Skeletal muscle cell (primary cell): ENCODE measurements at regions not wholly inside any gene's neighbourhood (a gene's known extent, or its start where the extent isn't known, plus 50 kb on each side); places are given as distances from the start of the nearest gene placed in this dataset.
"Not testable (repeated sequence)": the region's sequence is repeated elsewhere in the genome, so short reads cannot be mapped to it uniquely, and the experiment has no call there.

Experiments used
- DNase-seq: peaks from one replicate; pipeline ENCODE4 v3.0.0-alpha.2; 2010; ENCODE audit warnings: low read depth
- H3K4me3 ChIP-seq: 2 replicates; pipeline ENCODE4 v1.5.1; 2011; ENCODE audit warnings: low read depth, mild to moderate bottlenecking, control low read depth, low read length, moderate library complexity

- peak overlapping the region; percentile 77 for H3K4me3 ChIP-seq
- no peak for DNase-seq
Observed at GRCh38 chr7:114086914-114087652, 168.3 kb upstream of the PPP1R3A start.

GRCh38 chr7:114086537-114086913 lies 167.7 kb upstream of the PPP1R3A start:
- H3K4me3 ChIP-seq = peak overlapping the region; percentile 77
- no peak for DNase-seq

GRCh38 chr7:114085592-114086501 lies 167.0 kb upstream of the PPP1R3A start:
- H3K4me3 ChIP-seq = peak overlapping the region; percentile 77
- peak; percentile 71 for DNase-seq

- H3K4me3 ChIP-seq = peak overlapping the region; percentile 77
- no peak for DNase-seq
Observed at GRCh38 chr7:114085313-114085591, 166.4 kb upstream of the PPP1R3A start.

- DNase-seq = no peak
- H3K4me3 ChIP-seq = peak overlapping the region; percentile 77
Observed at GRCh38 chr7:114084472-114085312, 165.9 kb upstream of the PPP1R3A start.

GRCh38 chr7:114084002-114084471 lies 165.2 kb upstream of the PPP1R3A start:
- DNase-seq = no peak
- no peak overlapping the region for H3K4me3 ChIP-seq

GRCh38 chr7:114083166-114084001 lies 164.6 kb upstream of the PPP1R3A start:
- H3K4me3 ChIP-seq = peak overlapping the region; percentile 49
- no peak for DNase-seq

GRCh38 chr7:114082642-114083165 lies 163.9 kb upstream of the PPP1R3A start:
- H3K4me3 ChIP-seq = peak overlapping the region; percentile 49
- DNase-seq = no peak

- DNase-seq = peak; percentile 41
- no peak overlapping the region for H3K4me3 ChIP-seq
Observed at GRCh38 chr7:114081606-114082425, 163.0 kb upstream of the PPP1R3A start.

GRCh38 chr7:114077158-114077524 lies 158.3 kb upstream of the PPP1R3A start:
- not testable (repeated sequence) for H3K4me3 ChIP-seq, DNase-seq

GRCh38 chr7:114076392-114077157 lies 157.8 kb upstream of the PPP1R3A start:
- H3K4me3 ChIP-seq, DNase-seq: not testable (repeated sequence)

- DNase-seq = no peak
Observed at GRCh38 chr7:114073701-114074100, 154.9 kb upstream of the PPP1R3A start.

GRCh38 chr7:114070246-114070645 lies 151.4 kb upstream of the PPP1R3A start:
- no peak for DNase-seq
- no peak overlapping the region for H3K4me3 ChIP-seq

More at GRCh38 chr7:114073701-114074100, 154.9 kb upstream of the PPP1R3A start:
- H3K4me3 ChIP-seq = no peak overlapping the region

GRCh38 chr7:114062810-114063209 lies 144.0 kb upstream of the PPP1R3A start:
- H3K4me3 ChIP-seq = no peak overlapping the region
- DNase-seq = no peak

- no peak overlapping the region for H3K4me3 ChIP-seq
- no peak for DNase-seq
Observed at GRCh38 chr7:114051871-114052331, 133.1 kb upstream of the PPP1R3A start.

- no peak overlapping the region for H3K4me3 ChIP-seq
Observed at GRCh38 chr7:114050571-114050970, 131.8 kb upstream of the PPP1R3A start.

More at GRCh38 chr7:114050571-114050970, 131.8 kb upstream of the PPP1R3A start:
- no peak for DNase-seq
